Activated CD8-positive, alpha-beta memory T cell treated with anti-CD3 and anti-CD28 coated beads for 1 hour (primary cell): ENCODE measurements at regions not wholly inside any gene's neighbourhood (a gene's known extent, or its start where the extent isn't known, plus 50 kb on each side); places are given as distances from the start of the nearest gene placed in this dataset.

Experiments
- DNase-seq, 2 donors: peaks; one replicate each; pipeline ENCODE4 v3.0.0-alpha.2; 2020; ENCODE audit warnings: low read depth in 1 of 2; ENCODE audit errors: extremely low read depth in 1 of 2

DNA sequence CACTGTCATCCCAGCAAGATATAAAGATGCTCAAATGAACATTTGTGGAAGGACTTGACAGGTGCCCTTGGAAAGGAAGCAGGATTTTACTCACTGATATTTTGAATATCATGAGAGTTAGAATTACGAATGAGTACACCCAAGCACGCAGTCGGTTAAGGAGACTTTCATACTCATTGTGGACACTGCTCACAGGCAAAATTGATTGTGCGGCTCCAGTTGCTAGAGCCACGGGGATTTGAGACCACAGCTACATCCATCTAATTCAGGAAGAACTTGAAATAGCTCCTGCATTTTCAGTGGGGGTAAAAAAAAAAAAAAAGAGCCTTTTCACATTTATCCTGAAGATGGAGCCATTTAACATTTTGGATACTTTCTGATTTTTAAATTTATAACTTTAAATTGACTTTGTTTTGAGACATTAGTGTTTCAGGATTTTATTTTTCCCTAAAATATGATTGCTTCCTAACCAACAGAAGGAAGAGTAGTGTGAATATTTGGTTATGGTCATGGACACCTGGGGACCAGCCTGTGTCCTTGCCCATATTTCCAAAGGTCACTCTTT lies 1080.1 kb upstream of the EEF2KMT start:
- no peak for DNase-seq

DNA sequence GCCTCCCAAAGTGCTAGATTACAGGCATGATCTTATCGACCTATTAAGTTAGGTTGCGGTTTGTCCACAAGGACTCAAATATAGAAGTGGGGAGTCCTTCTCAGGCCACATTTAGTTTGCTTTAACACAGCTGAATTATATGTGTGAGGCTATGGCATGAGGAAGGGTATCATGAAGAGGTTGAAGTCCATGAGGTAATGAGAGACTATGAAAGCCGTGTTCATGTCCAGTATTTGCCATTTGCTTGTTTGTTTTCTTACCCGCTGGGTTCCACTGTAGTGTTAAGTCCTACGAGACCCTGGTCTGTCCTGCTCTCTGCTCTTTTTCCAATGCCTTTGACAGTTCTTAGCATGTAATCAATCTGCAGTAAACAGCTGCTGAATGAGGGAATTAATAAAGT lies 1072.4 kb upstream of the EEF2KMT start:
- DNase-seq: no peak

DNA sequence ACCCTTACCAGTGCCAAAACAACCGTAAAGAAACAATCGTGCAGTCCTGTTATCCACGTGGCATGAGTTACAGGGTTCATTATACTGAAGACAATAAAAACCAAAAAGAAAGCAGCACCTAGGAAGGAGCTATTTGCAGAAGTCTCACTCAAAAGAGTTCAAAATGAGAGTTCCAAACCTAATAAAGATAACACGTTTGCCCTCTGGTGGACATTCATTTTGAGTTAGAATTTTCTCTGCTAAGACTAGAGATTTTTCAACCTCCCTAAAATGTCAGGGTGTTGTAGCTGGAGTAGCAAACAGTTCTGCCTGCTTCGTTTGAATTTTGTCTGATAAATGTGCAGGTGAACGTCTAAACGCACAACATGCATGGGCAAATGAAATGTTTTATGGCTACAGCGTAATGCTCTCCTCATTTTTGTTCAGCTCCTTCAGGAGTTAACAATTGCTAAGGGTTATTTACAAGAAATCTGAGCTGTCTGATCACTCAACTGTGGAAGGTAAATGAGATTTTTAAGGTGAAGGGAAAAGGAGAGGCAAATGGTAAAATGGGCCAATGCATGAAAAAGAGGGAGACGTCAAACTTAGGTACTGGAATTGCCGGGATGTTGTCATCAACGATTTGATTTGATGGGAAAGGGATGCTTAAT lies 1067.9 kb upstream of the EEF2KMT start:
- no peak for DNase-seq

DNA sequence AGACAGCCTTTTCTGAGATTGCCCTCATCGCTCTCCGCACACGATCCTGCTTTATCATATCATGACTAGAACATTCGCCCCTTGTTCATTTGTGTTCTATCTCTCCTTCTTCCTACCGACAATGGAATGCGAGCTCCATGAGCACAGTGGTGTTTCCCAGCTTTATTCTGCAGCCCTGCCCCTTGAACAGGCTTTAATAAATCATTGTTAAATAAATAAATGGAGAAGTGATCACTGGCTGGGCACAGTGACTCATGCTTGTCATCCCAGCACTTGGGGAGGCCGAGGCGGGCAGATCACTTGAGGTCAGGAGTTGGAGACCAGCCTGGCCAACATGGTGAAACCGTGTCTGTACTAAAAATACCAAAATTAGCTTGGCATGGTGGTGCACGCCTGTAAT lies 1063.3 kb upstream of the EEF2KMT start:
- DNase-seq: no peak

DNA sequence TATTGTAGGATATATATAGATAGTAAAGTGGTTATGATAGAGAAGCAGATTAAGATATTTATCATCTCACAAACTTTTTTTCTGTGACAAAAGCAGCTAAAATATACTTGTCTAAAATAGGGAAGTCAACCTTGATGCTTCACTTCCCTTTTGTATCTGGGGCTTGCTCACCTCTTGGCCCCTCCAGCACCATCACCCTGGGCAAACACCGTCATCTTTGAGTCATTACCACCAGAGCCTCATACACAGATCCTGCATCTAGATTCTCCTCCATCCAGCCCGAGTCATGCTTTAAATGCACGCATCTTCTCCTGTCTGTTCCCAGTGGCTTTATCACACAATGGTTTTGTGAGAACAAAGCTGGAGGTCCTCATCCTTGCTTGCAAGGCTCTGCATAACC lies 1062.7 kb upstream of the EEF2KMT start:
- no peak for DNase-seq

DNA sequence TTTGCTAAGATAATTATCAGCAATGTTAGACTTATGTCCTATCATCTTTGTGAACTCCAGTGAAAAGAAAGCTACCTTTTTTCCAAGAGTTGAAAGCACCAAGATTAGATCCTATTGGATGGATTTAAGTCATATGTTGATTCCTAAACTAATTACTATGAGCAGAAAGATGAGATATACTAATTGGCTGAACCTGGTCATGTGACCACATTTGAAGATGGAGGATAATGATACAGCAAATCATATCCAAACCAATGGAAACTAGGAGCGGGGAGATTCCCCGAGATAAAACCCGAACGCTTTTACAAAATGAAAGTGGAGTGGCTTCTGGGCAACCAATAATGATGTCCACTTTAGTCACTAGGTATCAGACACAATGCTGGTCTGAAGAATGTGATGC lies 1060.2 kb upstream of the EEF2KMT start:
- DNase-seq: no peak

DNA sequence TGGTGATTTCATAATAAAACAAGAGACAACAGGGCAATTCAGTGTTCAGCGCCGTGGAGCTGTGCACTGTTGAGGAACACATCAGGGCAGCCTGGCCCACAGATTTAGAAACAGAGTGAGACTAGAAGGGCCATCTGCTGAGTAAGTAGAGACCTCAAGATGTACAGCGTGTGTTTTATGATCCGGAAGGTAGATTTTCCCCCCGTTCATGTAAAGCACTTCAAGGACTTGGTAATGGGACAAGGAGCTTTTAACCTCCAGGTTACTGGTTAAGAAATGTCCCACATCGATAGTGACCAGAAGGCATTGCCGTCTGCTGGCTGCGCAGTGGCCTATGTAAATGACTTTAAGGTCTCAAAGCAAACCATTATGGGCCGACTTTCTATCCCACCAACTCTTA lies 1057.7 kb upstream of the EEF2KMT start:
- no peak for DNase-seq

DNA sequence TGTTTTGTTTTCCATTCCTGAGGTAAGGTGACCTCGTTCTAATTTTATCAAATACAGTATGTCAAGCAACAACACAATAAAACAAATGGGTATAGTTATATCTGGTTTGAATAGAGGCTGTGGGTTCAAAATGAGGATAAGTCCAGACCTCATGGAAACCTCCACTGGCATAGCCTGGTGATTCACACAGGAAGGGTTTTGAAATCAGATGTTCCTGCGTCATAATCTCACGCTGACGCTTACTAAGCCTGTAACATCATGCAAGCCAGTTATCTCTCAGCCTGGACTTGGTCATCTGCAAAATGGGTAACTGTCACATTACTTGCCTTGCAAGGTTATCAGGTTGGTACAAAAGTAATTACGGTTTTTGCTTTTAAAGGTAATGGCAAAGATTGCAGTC lies 1056.3 kb upstream of the EEF2KMT start:
- DNase-seq: no peak

DNA sequence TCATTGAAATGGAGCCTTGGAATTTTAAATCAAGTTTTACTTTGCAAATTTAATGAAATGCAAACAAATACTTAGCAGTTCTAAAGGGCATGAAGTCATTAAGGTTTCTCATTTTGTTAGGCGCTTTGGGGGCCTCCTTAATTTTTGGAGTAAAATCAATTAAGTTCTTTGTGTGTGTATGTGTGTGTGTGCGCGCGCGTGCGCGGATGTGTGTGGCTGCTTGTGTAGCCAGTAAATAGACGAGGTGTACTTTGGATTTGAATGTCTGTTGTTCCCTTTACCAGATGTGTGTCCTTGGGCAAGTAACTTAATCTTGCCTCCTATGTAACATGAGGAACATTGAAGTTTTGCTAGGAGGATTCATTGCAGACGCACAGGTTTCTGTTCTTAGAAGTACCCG lies 1051.4 kb upstream of the EEF2KMT start:
- no peak for DNase-seq

DNA sequence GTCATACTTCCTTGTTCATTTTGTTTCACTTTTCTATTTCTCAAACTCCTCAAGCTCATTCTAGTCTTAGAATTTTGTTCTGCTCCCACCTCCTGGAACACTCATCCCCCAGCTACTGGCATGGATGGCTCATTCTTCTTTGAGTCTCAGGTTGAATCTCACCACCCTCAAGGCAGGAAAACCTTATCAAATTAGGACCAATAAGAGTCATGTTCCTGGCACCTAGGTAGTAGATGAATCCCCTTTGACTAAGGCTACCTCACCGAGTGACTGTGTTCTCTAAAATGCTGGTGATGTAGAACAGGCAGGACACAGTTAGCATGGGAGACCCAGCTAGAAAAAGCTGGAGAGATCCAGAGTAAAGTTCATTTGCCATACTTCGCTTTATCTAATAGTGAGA lies 1050.8 kb upstream of the EEF2KMT start:
- no peak for DNase-seq

DNA sequence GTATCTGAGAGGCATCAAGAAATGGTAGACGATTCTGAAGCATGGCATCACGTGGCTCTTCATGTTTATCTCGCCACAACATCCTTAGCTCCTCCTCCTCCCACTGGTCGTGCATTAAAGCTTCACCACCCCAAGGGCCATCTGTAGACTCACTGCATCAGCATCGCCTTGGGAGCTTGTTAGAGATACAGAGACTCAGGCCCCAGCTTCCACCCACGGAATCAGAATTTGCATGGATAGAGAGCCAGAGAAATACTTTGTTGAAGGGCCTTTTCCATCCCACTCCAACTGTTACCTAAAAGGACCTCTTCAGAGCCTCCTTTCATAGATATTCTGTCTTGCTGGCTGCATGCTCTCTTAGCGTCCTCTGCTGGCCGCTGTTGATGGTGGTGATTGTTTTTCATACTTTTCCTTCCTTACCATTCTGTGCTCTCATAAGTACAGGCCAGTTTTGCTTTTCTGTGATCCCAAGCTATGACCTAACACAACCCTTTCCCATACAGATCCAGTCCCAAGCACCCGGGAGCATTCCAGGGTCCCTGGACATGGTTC lies 1049.4 kb upstream of the EEF2KMT start:
- DNase-seq: no peak

DNA sequence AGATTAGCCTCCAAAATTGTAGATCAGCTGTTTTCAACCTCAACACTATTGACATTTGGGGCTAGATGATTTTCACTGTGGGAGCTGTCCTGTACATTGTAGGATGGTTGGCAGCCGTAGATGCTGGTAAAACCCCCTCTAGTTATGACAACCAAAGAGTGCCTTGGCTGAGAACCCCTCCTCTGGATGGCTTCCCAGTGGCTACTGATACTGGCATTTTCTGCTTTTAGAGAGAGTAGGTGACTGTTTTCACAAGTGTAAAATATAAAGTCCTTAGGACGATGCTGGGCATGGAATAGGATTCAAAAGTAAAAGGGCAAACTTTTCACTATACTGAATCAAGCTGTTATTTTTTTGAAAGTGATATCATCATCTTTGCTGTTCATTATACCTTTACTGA lies 1048.8 kb upstream of the EEF2KMT start:
- DNase-seq: no peak

DNA sequence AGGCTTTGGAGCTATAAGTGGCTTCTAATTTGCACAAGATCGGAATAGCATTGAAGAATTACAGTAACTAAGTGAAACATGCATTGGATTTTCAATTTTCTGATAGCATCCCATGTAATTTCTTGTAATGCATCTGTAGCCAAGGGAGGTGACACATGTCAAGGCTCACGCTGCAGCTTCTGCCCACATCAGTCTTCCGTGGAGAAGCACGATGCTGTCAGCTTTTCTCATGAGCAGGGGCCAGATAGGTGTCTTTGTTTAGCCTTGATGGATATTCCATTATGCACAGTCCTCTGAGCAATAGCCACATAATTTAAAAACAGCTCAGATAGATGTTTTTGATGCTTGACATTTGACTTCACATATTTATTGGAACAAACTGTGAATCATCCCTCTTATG lies 1046.9 kb upstream of the EEF2KMT start:
- DNase-seq: no peak

DNA sequence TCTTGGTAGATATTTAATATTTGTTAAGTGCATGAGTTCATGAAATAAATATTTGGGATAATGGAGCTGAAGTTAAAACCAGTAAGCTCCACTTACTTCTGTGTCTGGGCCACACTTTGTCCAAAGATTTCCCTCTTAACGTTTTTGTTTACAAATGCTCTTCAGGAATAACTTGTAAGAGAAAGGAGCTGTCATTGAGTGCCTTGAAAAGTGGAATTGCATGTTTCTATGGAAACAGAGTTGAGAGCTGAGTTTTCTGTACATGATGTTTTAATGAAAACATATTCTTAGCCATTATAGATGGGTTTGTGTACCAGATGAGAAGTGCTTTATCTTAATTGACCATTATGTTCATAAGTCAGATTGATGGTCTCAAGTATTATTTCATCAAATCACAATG lies 1045.4 kb upstream of the EEF2KMT start:
- no peak for DNase-seq

DNA sequence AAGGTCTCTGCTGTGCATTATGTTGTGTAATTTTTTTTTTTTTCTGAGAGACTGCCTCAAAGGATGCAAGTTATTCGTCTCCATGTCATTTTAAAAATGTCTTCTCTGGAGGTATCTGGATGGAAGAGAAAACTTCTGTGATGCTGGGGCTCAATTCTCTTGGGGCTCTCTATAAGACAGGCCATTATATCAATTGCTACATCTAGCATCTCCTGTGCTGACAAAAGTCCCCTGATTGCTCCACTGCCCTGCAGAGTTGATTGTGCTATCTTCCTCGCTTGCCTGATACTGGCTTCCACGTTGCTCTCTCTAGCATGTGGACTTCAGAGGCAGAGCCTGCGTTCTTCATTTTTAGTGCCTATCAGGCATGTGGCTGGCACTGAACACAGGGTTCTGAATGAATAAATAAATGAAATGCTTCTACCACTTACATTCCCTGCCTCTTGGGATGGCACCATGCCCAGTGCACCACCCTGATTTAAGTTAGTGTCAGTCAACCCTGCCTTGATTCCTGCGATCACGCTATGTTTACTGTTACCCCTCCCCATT lies 1035.5 kb upstream of the EEF2KMT start:
- no peak for DNase-seq

DNA sequence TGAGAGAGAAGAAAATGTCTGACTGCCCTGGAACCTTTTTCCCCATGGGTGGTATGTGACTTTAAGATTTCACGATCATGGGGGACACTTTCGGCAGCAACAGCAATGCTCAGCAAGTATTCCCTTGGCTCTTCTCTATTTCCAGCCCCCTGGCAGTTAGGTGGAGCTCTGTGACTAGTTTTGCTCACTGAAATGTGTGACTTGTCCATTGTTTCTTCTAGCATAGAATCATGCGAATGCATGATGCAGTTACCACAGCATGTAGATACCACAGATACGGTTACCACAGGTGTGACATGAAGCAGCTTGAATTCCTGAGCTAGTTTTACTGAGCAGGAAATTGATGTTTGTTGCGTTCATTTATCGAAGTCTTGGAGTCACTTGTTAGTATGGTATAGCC lies 1034.5 kb upstream of the EEF2KMT start:
- no peak for DNase-seq

DNA sequence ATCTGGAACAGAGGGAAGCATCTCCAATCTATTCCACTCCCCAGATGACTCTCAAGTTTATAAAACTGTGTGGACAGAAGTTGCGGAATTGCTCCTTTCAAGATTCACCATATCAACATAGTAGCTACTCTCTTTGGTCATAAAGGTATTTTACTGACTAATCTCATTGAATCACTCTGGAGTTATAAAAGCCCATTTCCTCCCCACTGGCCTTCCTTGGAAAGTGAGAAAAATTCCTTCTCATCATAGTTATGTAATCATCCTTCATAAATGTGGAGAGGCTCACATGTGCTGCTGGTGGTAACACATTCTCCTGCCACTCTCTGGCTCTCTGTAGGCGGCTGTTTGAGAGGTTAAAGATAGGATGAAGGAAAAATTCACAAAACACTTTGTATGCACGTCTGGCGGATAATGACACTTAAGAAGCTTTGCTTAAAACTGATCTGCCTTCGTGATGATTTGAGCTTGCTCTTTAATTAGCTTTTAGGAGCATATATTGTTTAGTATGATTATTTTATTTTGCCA lies 1034.0 kb upstream of the EEF2KMT start:
- DNase-seq: no peak

DNA sequence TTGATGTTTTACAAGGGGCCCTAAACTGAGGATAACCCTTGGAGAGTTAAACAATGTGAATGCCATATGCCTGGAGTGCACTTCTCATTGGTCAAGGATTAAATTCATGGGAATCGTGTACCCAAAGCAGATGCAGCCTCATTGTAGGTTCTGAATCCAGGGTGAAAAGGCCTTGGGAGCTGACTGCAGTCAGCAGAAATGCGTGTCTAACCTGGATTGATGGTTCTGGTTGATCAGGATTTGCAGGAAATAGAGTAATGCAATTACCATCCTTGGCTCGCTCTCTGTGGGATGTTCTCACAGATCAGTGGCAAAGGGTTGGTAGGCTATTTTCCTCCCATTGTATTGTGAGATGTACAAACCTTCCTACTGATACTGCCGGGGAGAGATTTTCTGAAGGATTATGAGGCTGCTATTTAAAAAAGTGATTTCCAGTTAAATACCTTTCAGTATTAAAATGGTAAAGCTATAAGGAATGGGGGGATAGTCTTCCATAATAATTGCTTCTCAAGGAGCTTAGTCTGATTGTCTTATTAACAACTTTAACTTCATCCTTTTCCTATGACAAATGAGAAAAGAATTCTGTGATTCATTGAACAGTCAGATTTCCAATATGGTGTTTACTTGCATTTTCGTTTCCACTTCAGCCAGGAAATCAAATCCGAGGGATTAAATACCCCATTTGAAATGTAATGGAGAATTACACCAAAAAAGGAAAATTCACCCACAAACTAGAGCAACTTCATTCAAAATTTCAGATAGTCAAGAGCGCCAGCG lies 1028.1 kb upstream of the EEF2KMT start:
- no peak for DNase-seq

DNA sequence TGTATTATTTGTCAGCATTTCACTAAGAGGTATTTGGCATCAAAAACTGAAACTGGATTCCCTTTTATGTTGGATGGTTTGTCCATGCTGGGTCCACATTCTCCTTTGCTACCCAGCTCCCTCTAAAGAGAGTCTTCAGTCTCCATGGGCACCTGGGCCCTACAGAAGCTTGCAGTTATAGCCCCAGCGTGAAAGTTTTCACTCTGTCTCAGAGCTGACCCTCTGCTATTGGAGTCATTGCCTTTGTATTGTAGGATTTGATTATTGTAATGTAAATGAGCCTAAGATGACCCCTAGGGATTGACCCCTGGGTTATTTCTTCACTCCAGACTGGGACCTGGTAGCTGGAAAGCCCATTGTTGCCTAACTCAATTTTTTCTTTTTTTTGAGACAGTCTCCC lies 1026.5 kb upstream of the EEF2KMT start:
- DNase-seq: no peak

DNA sequence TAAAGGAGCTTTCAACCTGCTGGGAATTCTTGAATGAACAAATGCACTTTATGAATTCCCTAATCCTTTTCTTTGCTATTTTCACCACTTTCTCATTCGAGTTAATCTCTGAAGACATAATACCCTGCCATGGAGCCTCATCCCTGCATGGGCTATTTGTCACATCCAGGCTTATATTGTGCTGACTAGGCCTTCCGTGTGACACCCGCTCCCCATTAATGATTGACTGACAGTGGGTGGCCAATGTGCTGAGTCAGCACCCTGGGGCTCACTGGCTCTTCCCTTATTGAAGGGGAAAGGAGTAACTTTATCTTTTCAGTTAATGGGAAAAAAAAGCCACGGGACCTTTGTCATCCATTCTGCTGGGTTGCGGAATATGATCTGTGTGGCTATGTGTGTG lies 1024.8 kb upstream of the EEF2KMT start:
- DNase-seq: no peak

DNA sequence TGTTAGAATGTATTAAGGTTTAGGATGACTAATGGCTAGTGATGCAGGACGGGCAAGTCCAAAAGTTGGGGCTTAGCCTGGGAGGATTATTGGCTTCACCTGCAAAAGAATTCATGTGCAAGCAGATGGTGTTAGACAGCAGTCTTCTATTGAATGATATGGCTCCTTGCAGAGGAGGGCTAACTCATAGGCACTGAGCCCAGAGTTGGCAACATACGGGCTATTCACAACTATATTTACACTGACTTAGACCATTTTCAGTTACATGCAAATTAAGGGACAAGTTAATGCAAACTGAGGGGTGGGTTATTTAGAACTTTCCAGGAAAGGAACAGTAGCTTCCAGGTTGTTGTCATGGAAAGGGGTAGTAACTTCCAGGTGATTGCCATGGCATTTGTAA lies 1017.1 kb upstream of the EEF2KMT start:
- no peak for DNase-seq

DNA sequence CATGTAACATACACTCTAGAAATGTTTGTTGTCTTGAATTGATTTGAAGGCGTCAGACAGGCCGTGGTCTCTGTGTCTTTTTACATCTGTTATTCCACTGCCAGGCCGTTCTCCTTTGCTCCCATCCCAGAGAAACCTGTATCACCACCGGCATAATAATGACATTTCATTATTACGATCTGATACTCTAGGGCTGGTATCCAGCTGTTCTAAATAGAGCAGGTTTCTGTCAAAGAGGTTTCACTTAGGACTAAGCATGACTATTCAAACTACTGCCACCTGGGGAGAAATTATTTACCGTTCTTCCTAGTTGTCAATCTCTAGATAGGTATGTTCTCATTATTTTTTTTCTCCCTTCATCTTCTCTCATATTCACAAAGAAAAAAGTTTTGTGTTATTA lies 1016.2 kb upstream of the EEF2KMT start:
- DNase-seq: no peak
